SJSA1 (cell line): ENCODE measurements at regions not wholly inside any gene's neighbourhood (a gene's known extent, or its start where the extent isn't known, plus 50 kb on each side); places are given as distances from the start of the nearest gene placed in this dataset.
"Not testable (repeated sequence)": the region's sequence is repeated elsewhere in the genome, so short reads cannot be mapped to it uniquely, and the experiment has no call there.

Experiments used
- DNase-seq, 2 experiments: peaks; one replicate each; pipeline ENCODE4 v3.0.0-alpha.2; 2015 to 2020; ENCODE audit warnings: low spot score in 2 of 2, low read depth in 1 of 2
- H3K27ac ChIP-seq: fragments of 250-450 bp; sonication (Bioruptor Pico); 2 replicates; pipeline ENCODE4 v1.5.1; 2020; ENCODE audit warnings: mild to moderate bottlenecking, moderate library complexity
- H3K27me3 ChIP-seq: fragments of 250-450 bp; sonication (Bioruptor Pico); replicated peaks from 2 replicates; pipeline ENCODE4 v1.5.1; 2020; ENCODE audit warnings: mild to moderate bottlenecking, moderate library complexity
- H3K36me3 ChIP-seq: fragments of 250-450 bp; sonication (Bioruptor Pico); 2 replicates; pipeline ENCODE4 v1.5.1; 2020; ENCODE audit warnings: mild to moderate bottlenecking
- H3K4me1 ChIP-seq: fragments of 250-450 bp; sonication (Bioruptor Pico); replicated peaks from 2 replicates; pipeline ENCODE4 v1.6.1; 2021; ENCODE audit warnings: mild to moderate bottlenecking
- H3K4me3 ChIP-seq: fragments of 250-450 bp; sonication (Bioruptor Pico); 2 replicates; pipeline ENCODE4 v1.5.1; 2020; ENCODE audit warnings: mild to moderate bottlenecking
- H3K9me3 ChIP-seq: fragments of 250-450 bp; sonication (Bioruptor Pico); replicated peaks from 2 replicates; pipeline ENCODE4 v1.5.1; 2020; ENCODE audit warnings: mild to moderate bottlenecking

GRCh38 chr2:129810521-129810920, 168.9 kb upstream of the RAB6C start:
- Histone ChIP-seq H3K9me3 (no peaks in the 10 kb centered on the region), H3K36me3 (no peaks in the 10 kb centered on the region), H3K4me3 (no peak overlapping the region), H3K27me3 (peaks cover 6% of the 10 kb centered on the region; the same call in 1 of the 2 replicates), H3K27ac (no peak overlapping the region), H3K4me1 (no peaks in the 10 kb centered on the region)
- DNase-seq: no peak

GRCh38 chr2:129812071-129812470, 167.4 kb upstream of the RAB6C start:
- no peak overlapping the region for H3K27ac ChIP-seq
- DNase-seq: no peak
- no peaks in the 10 kb centered on the region for H3K4me1 ChIP-seq
- H3K4me3 ChIP-seq: no peak overlapping the region
- H3K9me3 ChIP-seq: no peaks in the 10 kb centered on the region
- peaks cover 6% of the 10 kb centered on the region; the same call in 1 of the 2 replicates for H3K27me3 ChIP-seq
- no peaks in the 10 kb centered on the region for H3K36me3 ChIP-seq

GRCh38 chr2:129812654-129813053, 166.8 kb upstream of the RAB6C start:
- peaks cover 6% of the 10 kb centered on the region; the same call in 1 of the 2 replicates for H3K27me3 ChIP-seq
- no peaks in the 10 kb centered on the region for H3K36me3 ChIP-seq
- no peaks in the 10 kb centered on the region for H3K4me1 ChIP-seq
- H3K4me3 ChIP-seq: no peak overlapping the region
- H3K27ac ChIP-seq: no peak overlapping the region
- H3K9me3 ChIP-seq: no peaks in the 10 kb centered on the region
- DNase-seq: no peak

- Histone ChIP-seq H3K4me3 (no peak overlapping the region), H3K27ac (no peak overlapping the region), H3K9me3 (no peaks in the 10 kb centered on the region), H3K36me3 (no peaks in the 10 kb centered on the region), H3K4me1 (no peaks in the 10 kb centered on the region), H3K27me3 (peaks cover 6% of the 10 kb centered on the region; the same call in 1 of the 2 replicates)
- no peak for DNase-seq
Observed at GRCh38 chr2:129813404-129813803, 166.1 kb upstream of the RAB6C start.

- Histone ChIP-seq H3K4me1 (no peaks in the 10 kb centered on the region), H3K27ac (no peak overlapping the region), H3K36me3 (no peaks in the 10 kb centered on the region), H3K4me3 (no peak overlapping the region), H3K9me3 (no peaks in the 10 kb centered on the region), H3K27me3 (no peaks in the 10 kb centered on the region)
- no peak for DNase-seq
Observed at GRCh38 chr2:129816813-129817574, 162.5 kb upstream of the RAB6C start.

GRCh38 chr2:129819855-129820254, 159.6 kb upstream of the RAB6C start:
- H3K4me3 ChIP-seq: no peak overlapping the region
- H3K9me3 ChIP-seq: no peaks in the 10 kb centered on the region
- no peak overlapping the region for H3K27ac ChIP-seq
- no peak for DNase-seq
- no peaks in the 10 kb centered on the region for H3K36me3 ChIP-seq
- H3K27me3 ChIP-seq: no peaks in the 10 kb centered on the region
- no peaks in the 10 kb centered on the region for H3K4me1 ChIP-seq

GRCh38 chr2:129820908-129821307, 158.6 kb upstream of the RAB6C start:
- Histone ChIP-seq H3K4me1 (no peaks in the 10 kb centered on the region), H3K9me3 (no peaks in the 10 kb centered on the region), H3K36me3 (no peaks in the 10 kb centered on the region), H3K27ac (no peak overlapping the region), H3K27me3 (no peaks in the 10 kb centered on the region), H3K4me3 (no peak overlapping the region)
- no peak for DNase-seq

- H3K27me3 ChIP-seq: no peaks in the 10 kb centered on the region
- H3K9me3 ChIP-seq: no peaks in the 10 kb centered on the region
- H3K36me3 ChIP-seq: no peaks in the 10 kb centered on the region
- H3K4me1 ChIP-seq: no peaks in the 10 kb centered on the region
- H3K27ac ChIP-seq: no peak overlapping the region
- DNase-seq: no peak
- no peak overlapping the region for H3K4me3 ChIP-seq
Observed at GRCh38 chr2:129821445-129821844, 158.0 kb upstream of the RAB6C start.

GRCh38 chr2:129823044-129823443, 156.4 kb upstream of the RAB6C start:
- H3K27ac ChIP-seq: no peak overlapping the region
- no peak overlapping the region for H3K4me3 ChIP-seq
- H3K36me3 ChIP-seq: no peaks in the 10 kb centered on the region
- no peaks in the 10 kb centered on the region for H3K4me1 ChIP-seq
- DNase-seq: no peak
- H3K27me3 ChIP-seq: no peaks in the 10 kb centered on the region
- H3K9me3 ChIP-seq: no peaks in the 10 kb centered on the region

GRCh38 chr2:129827311-129828090, 152.0 kb upstream of the RAB6C start:
- Histone ChIP-seq H3K9me3 (no peaks in the 10 kb centered on the region), H3K36me3 (no peaks in the 10 kb centered on the region), H3K27ac (no peak overlapping the region), H3K27me3 (no peaks in the 10 kb centered on the region), H3K4me1 (no peaks in the 10 kb centered on the region), H3K4me3 (no peak overlapping the region)
- no peak for DNase-seq

GRCh38 chr2:129828792-129829191, 150.7 kb upstream of the RAB6C start:
- no peaks in the 10 kb centered on the region for H3K9me3 ChIP-seq
- H3K36me3 ChIP-seq: no peaks in the 10 kb centered on the region
- H3K4me1 ChIP-seq: no peaks in the 10 kb centered on the region
- H3K27ac ChIP-seq: no peak overlapping the region
- no peaks in the 10 kb centered on the region for H3K27me3 ChIP-seq
- no peak overlapping the region for H3K4me3 ChIP-seq
- no peak for DNase-seq

GRCh38 chr2:129829588-129829987, 149.9 kb upstream of the RAB6C start:
- Histone ChIP-seq H3K27me3 (no peaks in the 10 kb centered on the region), H3K36me3 (no peaks in the 10 kb centered on the region), H3K27ac (no peak overlapping the region), H3K4me3 (no peak overlapping the region), H3K9me3 (no peaks in the 10 kb centered on the region), H3K4me1 (no peaks in the 10 kb centered on the region)
- no peak for DNase-seq

GRCh38 chr2:129831018-129831417, 148.4 kb upstream of the RAB6C start:
- no peak overlapping the region for H3K27ac ChIP-seq
- H3K4me3 ChIP-seq: no peak overlapping the region
- H3K9me3 ChIP-seq: no peaks in the 10 kb centered on the region
- no peaks in the 10 kb centered on the region for H3K27me3 ChIP-seq
- no peak for DNase-seq
- no peaks in the 10 kb centered on the region for H3K4me1 ChIP-seq
- H3K36me3 ChIP-seq: no peaks in the 10 kb centered on the region

- not testable (repeated sequence) for H3K9me3 ChIP-seq, H3K4me3 ChIP-seq, H3K27ac ChIP-seq, DNase-seq, H3K27me3 ChIP-seq, H3K4me1 ChIP-seq, H3K36me3 ChIP-seq
Observed at GRCh38 chr2:129833465-129833864, 146.0 kb upstream of the RAB6C start.
